Astrocyte of the spinal cord (primary cell): ENCODE measurements at regions not wholly inside any gene's neighbourhood (a gene's known extent, or its start where the extent isn't known, plus 50 kb on each side); places are given as distances from the start of the nearest gene placed in this dataset.
"Not testable (repeated sequence)": the region's sequence is repeated elsewhere in the genome, so short reads cannot be mapped to it uniquely, and the experiment has no call there.

Experiments used
- DNase-seq: peaks from one replicate; pipeline ENCODE4 v3.0.0; 2011; ENCODE audit warnings: low read depth, low spot score
- H3K4me3 ChIP-seq: 2 replicates; pipeline ENCODE4 v1.5.1; 2011; ENCODE audit warnings: low read depth, mild to moderate bottlenecking, low read length, moderate library complexity
- CTCF ChIP-seq: IDR thresholded peaks from 2 replicates; pipeline ENCODE4 v1.5.1; 2012; ENCODE audit warnings: low read depth, mild to moderate bottlenecking, low read length, inconsistent platforms
- in situ Hi-C: cut with HindIII; loops from 2 replicates; pipeline ENCODE4 v1.10.0; 2017; ENCODE audit warnings: low sequenced_read_pairs

GRCh38 chr1:178037510-178038253 is 56.2 kb upstream of the RASAL2 start:
- peak overlapping the region; percentile 44 for H3K4me3 ChIP-seq
- in situ Hi-C loops, result no loop called here
- peak; percentile 36 for TF ChIP-seq CTCF
- peak; percentile 76 for DNase-seq

GRCh38 chr1:178038372-178038771 is 55.5 kb upstream of the RASAL2 start:
- TF ChIP-seq CTCF, result no peak
- DNase-seq, result no peak
- peak overlapping the region; percentile 44 for H3K4me3 ChIP-seq
- in situ Hi-C loops, result no loop called here

GRCh38 chr1:178039891-178040290 is 54.0 kb upstream of the RASAL2 start:
- in situ Hi-C loops, result no loop called here
- no peak for TF ChIP-seq CTCF
- DNase-seq, result no peak
- H3K4me3 ChIP-seq, result no peak overlapping the region

- H3K4me3 ChIP-seq, in situ Hi-C loops, DNase-seq: not testable (repeated sequence)
These were observed 50.0 kb upstream of the RASAL2 start for GRCh38 chr1:178043940-178044339.
